NCI-H2227 treated with DMSO at 0.1 percent for 48 hours (cell line): ENCODE measurements at regions not wholly inside any gene's neighbourhood (a gene's known extent, or its start where the extent isn't known, plus 50 kb on each side); places are given as distances from the start of the nearest gene placed in this dataset.

Experiments used
- DNase-seq: peaks from one replicate; lab custom pipeline; 2025; lab: John Stamatoyannopoulos, UW

GRCh38 chr1:60591583-60591982 lies 490.8 kb upstream of the NFIA start:
- DNase-seq: no peak

- no peak for DNase-seq
Measured at GRCh38 chr1:60589916-60590315, 492.4 kb upstream of the NFIA start.

DNA sequence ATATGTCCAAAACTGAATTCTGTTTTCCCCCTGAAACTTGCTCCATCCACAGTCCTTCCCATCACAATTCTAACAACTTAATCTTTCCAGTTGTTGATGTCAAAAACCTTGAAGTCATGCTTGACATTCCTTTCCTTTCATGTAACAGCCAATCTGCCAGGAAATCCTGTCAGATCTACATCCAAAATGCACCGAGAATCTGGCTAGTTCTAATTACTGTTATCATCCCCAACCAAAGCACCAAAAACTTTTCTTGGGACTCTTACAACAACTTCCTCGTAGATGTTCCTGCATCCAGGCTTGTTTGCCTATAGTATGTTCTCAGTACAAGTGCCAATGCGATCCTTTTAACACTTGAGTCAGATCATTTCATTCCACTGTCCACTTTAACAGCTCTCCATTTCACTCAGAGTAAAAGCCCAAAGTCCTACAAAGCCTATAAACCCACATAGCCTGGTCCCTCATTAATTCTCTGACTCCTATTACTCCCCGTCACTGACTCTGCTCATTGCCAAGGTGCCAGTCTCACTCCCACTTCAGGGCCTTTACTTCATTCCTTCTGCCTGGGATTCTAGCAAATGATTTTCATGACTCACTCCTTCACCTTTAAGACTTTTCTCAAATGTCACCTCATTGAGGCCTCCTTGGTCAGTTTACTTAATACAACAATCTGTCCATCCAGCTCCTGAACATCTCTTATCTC lies 493.2 kb upstream of the NFIA start:
- DNase-seq: no peak

GRCh38 chr1:60584371-60584770 lies 498.0 kb upstream of the NFIA start:
- DNase-seq: no peak

DNA sequence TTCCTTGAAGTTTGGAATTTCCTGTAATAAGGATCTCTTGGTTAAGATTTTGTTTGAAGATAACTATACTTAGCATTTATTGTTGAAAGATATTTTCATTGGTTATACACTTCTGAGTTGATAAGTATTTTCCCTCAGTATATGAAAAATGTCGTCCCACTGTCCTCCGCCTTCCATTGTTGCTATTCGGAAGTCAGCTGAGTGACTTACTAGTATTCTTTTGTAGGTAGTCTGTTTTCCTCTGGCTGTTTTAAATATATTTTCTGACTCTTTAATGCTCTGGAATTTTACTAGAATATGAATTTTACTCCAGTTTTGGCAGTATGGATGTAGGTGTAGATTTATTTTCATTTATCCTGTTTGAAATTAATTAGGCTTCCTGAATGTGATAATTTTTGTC lies 498.7 kb upstream of the NFIA start:
- no peak for DNase-seq

DNA sequence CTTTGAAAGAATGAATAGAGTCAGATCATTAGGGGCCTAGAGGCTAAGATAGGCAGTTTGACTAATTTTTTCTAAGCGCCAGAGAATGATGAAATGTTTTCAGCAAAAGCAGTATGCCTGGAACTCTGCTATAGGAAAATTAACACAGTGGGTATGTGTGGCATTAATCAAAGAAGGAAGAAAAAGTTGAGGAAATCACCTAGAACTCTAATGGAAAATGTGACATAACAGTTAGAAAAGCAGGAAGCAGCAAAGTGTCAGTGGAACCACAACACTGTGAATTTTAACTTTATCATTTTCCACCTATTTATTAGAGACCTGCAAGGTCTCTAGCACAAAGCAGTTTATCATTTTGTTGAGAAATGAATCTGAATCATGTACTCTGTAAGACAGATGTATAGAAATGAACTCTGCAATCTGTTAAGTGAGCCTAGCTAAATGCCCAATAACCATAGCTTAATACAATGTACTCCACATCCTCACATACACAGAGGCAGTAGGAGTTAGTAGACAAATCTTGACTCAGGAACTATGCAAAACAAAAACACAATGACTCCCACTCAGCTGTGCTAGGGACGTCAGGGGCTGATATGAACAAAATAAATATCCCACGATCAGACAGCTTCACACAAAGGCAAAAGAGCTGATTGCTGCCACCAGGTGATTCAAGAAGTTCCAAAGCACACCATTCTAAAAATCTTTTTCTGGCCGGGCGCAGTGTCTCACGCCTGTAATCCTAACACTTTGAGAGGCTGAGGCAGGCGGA lies 500.7 kb upstream of the NFIA start:
- DNase-seq: no peak

GRCh38 chr1:60577029-60577428 lies 503.5 kb upstream of the C1orf87 start:
- DNase-seq: no peak

DNA sequence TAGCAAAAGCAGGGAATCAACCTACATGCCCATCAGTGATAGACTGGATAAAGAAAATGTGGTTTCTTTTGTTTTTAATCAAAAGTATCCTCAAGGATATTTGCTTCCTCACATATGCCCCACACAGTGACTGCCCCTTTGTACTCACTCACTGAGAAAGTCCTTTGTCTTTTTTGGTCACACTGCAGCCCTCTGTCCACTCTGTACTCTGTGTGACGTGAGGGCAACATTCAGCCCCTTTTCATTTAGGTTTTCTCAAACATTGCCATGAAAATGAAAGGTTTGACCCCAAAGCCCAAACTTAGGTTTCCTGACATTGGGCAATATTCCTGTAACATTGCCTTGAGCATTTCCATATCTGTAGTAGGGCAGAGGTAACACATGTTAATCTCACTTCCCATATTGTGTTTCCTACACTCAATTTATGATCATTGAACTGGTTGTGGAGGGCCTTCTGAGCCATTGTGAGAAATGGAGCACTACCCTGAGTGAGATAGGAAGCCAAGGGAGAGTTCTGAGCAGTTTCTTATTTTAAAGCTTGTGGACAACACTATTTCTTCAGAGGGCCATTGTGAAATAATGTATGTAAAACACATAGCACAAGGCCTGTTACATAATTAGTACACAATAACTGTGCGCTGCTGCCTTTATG lies 501.9 kb upstream of the C1orf87 start:
- DNase-seq: no peak

GRCh38 chr1:60573726-60574409 lies 500.3 kb upstream of the C1orf87 start:
- DNase-seq: no peak

GRCh38 chr1:60573121-60573520 lies 499.6 kb upstream of the C1orf87 start:
- no peak for DNase-seq

GRCh38 chr1:60572378-60572777 lies 498.8 kb upstream of the C1orf87 start:
- no peak for DNase-seq

DNA sequence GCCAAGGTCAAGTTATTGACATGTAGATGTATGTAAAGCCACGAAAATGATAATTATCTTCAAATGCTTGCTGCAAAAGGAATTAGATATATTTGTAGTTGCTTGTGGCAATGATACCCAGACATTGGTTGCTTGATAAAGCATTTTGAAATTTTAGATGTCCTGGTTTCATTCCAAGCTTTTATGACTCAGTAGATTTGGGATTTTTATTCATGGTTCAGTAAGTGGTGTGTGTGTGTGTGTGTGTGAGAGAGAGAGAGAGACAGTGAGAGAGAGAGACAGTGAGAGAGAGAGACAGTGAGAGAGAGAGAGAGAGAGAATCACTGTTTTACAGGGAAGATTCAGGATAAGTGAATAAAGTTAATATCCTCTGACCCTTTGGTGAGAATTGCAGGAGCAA lies 498.2 kb upstream of the C1orf87 start:
- DNase-seq: no peak

DNA sequence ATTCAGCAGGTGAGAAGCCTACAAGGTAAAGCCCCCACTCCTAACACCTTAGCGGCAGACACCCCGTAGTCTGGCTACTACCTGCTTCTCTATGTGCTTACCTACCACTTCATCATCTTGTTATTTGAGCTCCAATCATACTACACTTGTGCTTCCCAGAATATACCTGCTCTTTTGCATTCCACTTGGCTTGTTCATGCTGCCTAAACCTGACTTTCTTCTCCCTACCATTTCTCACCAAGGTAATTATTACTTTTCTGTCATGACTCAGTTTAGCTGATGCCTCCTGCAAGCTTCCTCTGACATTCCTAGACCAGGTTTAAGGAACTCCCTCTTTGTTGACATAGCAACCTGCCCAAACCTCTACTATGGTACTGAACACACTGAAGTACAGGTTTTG lies 495.6 kb upstream of the C1orf87 start:
- no peak for DNase-seq

GRCh38 chr1:60567256-60567655 lies 493.7 kb upstream of the C1orf87 start:
- no peak for DNase-seq

DNA sequence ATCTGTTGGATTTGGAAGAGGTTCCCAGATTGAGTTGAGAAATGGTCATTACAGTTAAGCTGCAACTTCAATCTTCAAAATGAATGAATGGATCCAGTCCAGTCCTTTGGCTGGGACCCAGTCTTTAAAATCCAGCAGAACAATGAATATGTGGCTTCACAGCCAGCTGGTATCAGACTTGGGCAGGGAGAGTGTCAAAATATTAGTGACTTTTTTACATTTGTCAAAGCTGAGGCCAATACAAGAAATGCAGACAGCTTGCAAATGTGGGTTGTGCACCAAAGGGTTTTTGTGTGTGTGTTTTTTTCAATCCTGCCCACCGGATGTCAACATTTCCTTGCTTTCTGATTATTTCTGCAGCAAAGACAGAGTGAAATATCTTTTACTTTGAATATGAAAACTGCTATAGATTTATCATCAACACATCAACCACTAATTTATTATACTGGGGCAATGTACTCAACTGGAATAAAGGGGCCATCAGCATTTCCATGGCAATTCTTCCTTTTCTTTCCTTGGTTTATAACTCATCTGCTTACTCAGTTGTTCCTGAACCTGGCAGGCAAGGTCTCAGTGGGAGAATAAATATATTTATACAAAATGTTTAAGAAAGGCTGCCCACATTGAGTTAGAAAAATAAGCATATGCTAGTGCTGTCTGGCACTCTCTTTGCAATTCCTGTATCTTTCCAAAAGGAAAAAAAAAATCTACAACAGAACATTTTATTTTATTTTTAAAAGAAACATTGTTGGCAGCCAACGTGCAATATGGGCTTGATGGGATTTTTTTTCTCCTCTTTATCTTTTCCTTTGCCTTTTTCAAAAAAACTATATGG lies 491.6 kb upstream of the C1orf87 start:
- DNase-seq: no peak

DNA sequence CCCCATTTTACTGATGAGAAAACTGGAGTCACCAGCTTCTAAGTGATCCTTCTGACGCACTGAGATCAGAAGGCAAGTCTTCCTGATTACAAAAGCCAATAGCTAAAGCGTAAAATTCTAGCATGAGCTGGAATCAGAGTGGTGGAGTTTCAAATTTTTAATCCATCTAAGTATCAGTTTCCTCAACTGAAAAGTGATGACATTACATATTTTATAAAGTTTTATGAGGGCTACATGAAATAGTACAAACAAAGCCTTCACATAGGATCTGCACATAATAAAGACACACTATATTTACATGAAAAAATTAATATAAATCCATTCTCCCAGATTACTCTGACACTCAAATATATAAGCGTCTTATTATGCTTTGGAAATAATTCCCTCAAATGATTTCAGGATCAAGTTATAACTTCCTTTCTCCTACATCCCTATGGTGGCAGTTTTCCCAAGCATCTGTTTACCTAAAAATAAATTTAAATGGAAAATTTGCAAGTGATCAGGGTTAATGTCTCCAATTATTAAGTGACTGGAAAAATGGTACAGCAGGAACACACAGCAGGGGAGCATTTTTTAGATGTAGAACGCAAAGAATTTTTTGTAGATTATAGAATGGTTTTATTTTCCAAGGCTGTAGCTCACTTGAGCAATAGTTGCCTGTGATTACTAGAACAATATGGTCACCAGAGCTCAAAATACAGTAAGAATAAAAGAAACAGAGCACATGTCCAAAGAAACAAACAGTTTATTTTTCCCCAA lies 490.4 kb upstream of the C1orf87 start:
- no peak for DNase-seq

DNA sequence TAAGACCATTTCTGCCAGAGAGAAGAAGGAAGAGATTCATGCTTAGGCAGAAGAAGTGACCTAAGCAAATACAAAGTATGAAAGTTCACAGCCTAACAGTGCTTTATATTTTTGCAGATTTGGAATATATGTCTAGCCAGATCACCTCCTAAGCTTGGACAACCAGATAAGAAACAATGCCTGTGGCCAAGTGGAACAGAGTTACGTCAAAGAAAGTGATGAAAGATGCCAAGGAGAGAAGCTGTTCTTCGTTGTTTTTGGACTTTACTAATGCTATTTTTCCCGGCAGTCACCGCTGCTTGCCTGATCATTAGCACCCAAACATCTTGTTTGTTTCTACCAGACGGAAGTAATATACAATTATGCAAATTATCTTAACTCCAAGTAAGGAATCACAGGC lies 489.2 kb upstream of the C1orf87 start:
- DNase-seq: no peak

DNA sequence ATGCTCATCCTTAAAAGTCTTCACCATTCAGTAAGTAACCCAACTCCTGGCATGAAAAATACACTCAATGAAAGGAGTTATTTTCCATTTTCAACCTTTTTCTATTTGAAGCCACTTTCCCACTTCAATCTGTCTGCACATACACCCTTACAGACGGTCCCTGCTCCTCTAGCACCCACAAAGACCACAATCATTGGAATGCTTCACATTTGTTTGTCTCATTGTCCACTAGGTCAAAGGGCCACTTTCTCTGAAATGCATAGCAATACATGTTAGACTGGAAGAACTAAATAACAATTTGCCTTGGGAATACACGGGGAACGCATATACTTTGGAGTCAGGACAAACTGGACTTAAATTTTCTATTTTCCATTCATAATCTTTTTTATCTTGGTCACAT lies 487.1 kb upstream of the C1orf87 start:
- DNase-seq: no peak

- DNase-seq: no peak
Measured at GRCh38 chr1:60558236-60558635, 484.7 kb upstream of the C1orf87 start.

GRCh38 chr1:60553730-60554129 lies 480.2 kb upstream of the C1orf87 start:
- DNase-seq: no peak

DNA sequence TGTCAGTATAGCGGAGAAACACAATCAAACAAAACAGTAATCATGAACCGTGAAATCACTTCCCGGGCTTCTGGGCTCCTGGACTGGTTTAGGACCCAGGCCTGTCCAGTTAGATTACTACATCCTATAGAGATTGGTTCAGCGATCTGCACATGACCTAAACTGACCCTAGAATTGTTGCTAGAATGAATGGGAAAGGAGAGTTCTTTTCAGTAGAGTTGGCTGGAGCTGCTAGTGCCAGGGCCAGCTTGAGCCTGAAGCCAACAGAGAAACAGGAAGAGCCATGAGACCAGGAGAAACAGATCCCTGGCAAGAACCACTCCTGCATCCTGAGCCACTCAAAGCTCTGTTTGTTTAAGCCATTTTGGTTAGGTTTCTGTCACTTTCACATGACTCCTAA lies 474.3 kb upstream of the C1orf87 start:
- DNase-seq: no peak
